Gastrocnemius medialis (tissue), 4 donors: ENCODE measurements at regions not wholly inside any gene's neighbourhood (a gene's known extent, or its start where the extent isn't known, plus 50 kb on each side); places are given as distances from the start of the nearest gene placed in this dataset.

Experiments used
- CTCF ChIP-seq, 5 experiments: fragments of 450-650 bp in 3 of 5; fragments of 200-600 bp in 2 of 5; sonication (generic) in 2 of 5; IDR thresholded peaks in 4 of 5; conservative IDR thresholded peaks in 1 of 5; 1 replicate in 4 of 5; 2 replicates in 1 of 5; pipeline ENCODE4 v1.5.1; 2016 to 2019; ENCODE audit warnings: antibody characterized with exemption in 5 of 5, mild to moderate bottlenecking in 3 of 5, moderate library complexity in 3 of 5
- POLR2A ChIP-seq, 2 donors: fragments of 450-650 bp; IDR thresholded peaks; one replicate each; pipeline ENCODE4 v1.6.1; 2017; ENCODE audit warnings: antibody characterized with exemption in 2 of 2, mild to moderate bottlenecking in 2 of 2, moderate library complexity in 2 of 2

DNA sequence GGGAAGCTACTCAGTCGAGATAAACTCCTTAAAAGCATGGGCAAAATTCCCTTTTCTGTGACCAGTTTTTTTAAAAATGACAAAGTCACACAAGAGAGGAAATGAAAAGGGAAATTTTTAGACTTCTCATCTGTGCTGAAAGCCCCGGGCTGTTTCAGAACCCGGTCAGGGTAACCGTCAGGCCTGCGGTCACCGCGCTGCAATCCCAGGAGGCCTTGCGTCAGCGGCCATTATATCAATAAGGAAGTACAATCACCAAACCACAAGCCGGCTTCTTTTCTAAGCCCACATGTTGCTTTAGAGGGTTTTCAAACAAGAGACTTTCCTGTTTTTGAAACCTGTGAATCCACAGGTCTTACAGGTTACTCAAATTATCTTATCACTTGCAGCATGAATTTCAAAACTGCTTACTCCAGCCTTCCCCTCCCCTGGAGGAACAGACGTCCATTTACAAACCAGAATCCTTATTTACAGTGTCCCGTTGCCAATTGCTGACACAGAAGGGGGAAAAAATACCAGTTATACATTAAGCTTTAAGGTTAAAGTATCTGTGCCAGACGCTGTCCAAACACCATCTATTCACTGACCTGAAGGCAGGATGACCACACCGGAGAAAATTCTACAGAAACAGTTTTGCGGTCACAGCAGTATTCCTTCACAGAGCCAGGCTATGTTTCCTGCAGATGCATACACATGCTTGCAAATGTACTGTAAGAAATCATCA lies 165.3 kb downstream of the TOMM20 start:
- TF ChIP-seq CTCF (IDR thresholded peaks at IDR 0.05 in 4 of 5, conservative IDR thresholded peaks at IDR 0.05 in 1 of 5) = no peak
- TF ChIP-seq POLR2A (IDR thresholded peaks at IDR 0.05) = no peak
